HEK293 (cell line): ENCODE measurements at regions not wholly inside any gene's neighbourhood (a gene's known extent, or its start where the extent isn't known, plus 50 kb on each side); places are given as distances from the start of the nearest gene placed in this dataset.

Experiments
- CTCF ChIA-PET: fragments of 350-600 bp; formaldehyde crosslinking; extraction: SDS; loops from one replicate; lab custom pipeline; 2021; ENCODE audit warnings: antibody characterized with exemption; lab: Yijun Ruan, JAX
- POLR2A ChIA-PET: fragments of 300-600 bp; formaldehyde crosslinking; extraction: SDS; loops from one replicate; lab custom pipeline; 2020; ENCODE audit warnings: antibody characterized with exemption, inconsistent platforms; lab: Yijun Ruan, JAX
- H3K27ac ChIP-seq: fragments of 200-500 bp; sonication (Bioruptor generic); 2 replicates; pipeline ENCODE4 v1.5.1; 2014; ENCODE audit warnings: low read depth, low read length, control low read depth, inconsistent platforms; ENCODE audit errors: extremely low read depth
- H3K36me3 ChIP-seq, 2 experiments: fragments of 200-500 bp in 1 of 2; sonication (Bioruptor generic) in 1 of 2; 1 replicate in 1 of 2; 2 replicates in 1 of 2; pipeline ENCODE4 v1.5.1; 2014 to 2017; ENCODE audit warnings: inconsistent platforms in 2 of 2, low read length in 2 of 2; ENCODE audit not compliant: control insufficient read depth in 2 of 2, insufficient read depth in 1 of 2
- H3K4me1 ChIP-seq: fragments of 200-500 bp; sonication (Bioruptor generic); 2 replicates; pipeline ENCODE4 v1.5.1; 2014; ENCODE audit warnings: mild to moderate bottlenecking, low read length, inconsistent platforms; ENCODE audit not compliant: control insufficient read depth, insufficient read depth
- H3K4me3 ChIP-seq: 2 replicates; pipeline ENCODE4 v1.5.1; 2011; ENCODE audit warnings: low read depth, mild to moderate bottlenecking, control low read depth, low read length, moderate library complexity
- H3K9me3 ChIP-seq: fragments of 200-500 bp; sonication (Bioruptor generic); 2 replicates; pipeline ENCODE4 v1.5.1; 2014; ENCODE audit warnings: low read depth, low read length, inconsistent platforms; ENCODE audit not compliant: control insufficient read depth, insufficient read depth
- BCL11B ChIP-seq: fragments of 450-650 bp; formaldehyde crosslinking; IDR thresholded peaks from 2 replicates; pipeline ENCODE4 v1.5.1; 2016; ENCODE audit warnings: low read depth, missing biosample characterization, missing genetic modification characterization
- HOXA7 ChIP-seq: sonication (generic); formaldehyde crosslinking; IDR thresholded peaks from 2 replicates; pipeline ENCODE4 v1.8.1; 2022; ENCODE audit warnings: missing genetic modification reagents, borderline replicate concordance
- HOXC10 ChIP-seq: sonication (generic); formaldehyde crosslinking; IDR thresholded peaks from 2 replicates; pipeline ENCODE4 v1.8.1; 2023; ENCODE audit warnings: mild to moderate bottlenecking, missing genetic modification reagents
- YY1 ChIP-seq: fragments of 450-650 bp; formaldehyde crosslinking; IDR thresholded peaks from 2 replicates; pipeline ENCODE4 v1.5.1; 2018; ENCODE audit warnings: missing biosample characterization, missing genetic modification characterization
- ZBTB48 ChIP-seq: fragments of 450-650 bp; formaldehyde crosslinking; IDR thresholded peaks from 2 replicates; pipeline ENCODE4 v1.5.1; 2016; ENCODE audit warnings: missing biosample characterization, missing genetic modification characterization
- ZNF23 ChIP-seq: fragments of 450-650 bp; formaldehyde crosslinking; IDR thresholded peaks from 2 replicates; pipeline ENCODE4 v1.5.1; 2016; ENCODE audit warnings: missing biosample characterization, missing genetic modification characterization, borderline replicate concordance
- ZNF324 ChIP-seq: fragments of 450-650 bp; formaldehyde crosslinking; IDR thresholded peaks from 2 replicates; pipeline ENCODE4 v1.5.1; 2016; ENCODE audit warnings: missing biosample characterization, missing genetic modification characterization
- ZNF341 ChIP-seq: fragments of 450-650 bp; formaldehyde crosslinking; IDR thresholded peaks from 2 replicates; pipeline ENCODE4; 2016; ENCODE audit warnings: low read depth, missing biosample characterization, missing genetic modification characterization
- ZNF366 ChIP-seq: fragments of 450-650 bp; formaldehyde crosslinking; conservative IDR thresholded peaks from 2 replicates; pipeline ENCODE4 v1.5.1; 2016; ENCODE audit warnings: missing biosample characterization, missing genetic modification characterization
- ZNF404 ChIP-seq: fragments of 450-650 bp; formaldehyde crosslinking; IDR thresholded peaks from 2 replicates; pipeline ENCODE4 v1.5.1; 2017; ENCODE audit warnings: missing biosample characterization, missing genetic modification characterization
- ZNF423 ChIP-seq: fragments of 450-650 bp; formaldehyde crosslinking; IDR thresholded peaks from 2 replicates; pipeline ENCODE4 v1.5.1; 2016; ENCODE audit warnings: missing biosample characterization, missing genetic modification characterization
- ZNF629 ChIP-seq: fragments of 450-650 bp; formaldehyde crosslinking; IDR thresholded peaks from 2 replicates; pipeline ENCODE4 v1.5.1; 2017; ENCODE audit warnings: missing biosample characterization, missing genetic modification characterization
- ZNF658 ChIP-seq: fragments of 450-650 bp; formaldehyde crosslinking; IDR thresholded peaks from 2 replicates; pipeline ENCODE4; 2016; ENCODE audit warnings: missing biosample characterization, missing genetic modification characterization
- ZNF747 ChIP-seq: fragments of 450-650 bp; formaldehyde crosslinking; IDR thresholded peaks from 2 replicates; pipeline ENCODE4 v1.5.1; 2016; ENCODE audit warnings: missing biosample characterization, missing genetic modification characterization
- ZNF792 ChIP-seq: fragments of 450-650 bp; formaldehyde crosslinking; IDR thresholded peaks from 2 replicates; pipeline ENCODE4 v1.5.1; 2016; ENCODE audit warnings: missing biosample characterization, missing genetic modification characterization
- ZNF843 ChIP-seq: fragments of 450-650 bp; formaldehyde crosslinking; IDR thresholded peaks from 2 replicates; pipeline ENCODE4 v1.5.1; 2016; ENCODE audit warnings: missing biosample characterization, missing genetic modification characterization
- ZSCAN18 ChIP-seq: fragments of 450-650 bp; formaldehyde crosslinking; IDR thresholded peaks from 2 replicates; pipeline ENCODE4 v1.5.1; 2016; ENCODE audit warnings: missing biosample characterization, missing genetic modification characterization
- TF ChIP-seq, protein P1 (sequence below): fragments of 450-650 bp; formaldehyde crosslinking; IDR thresholded peaks from 2 replicates; pipeline ENCODE4 v1.5.1; 2016; ENCODE audit warnings: missing biosample characterization, missing genetic modification characterization
- TF ChIP-seq, protein P2 (sequence below): fragments of 450-650 bp; formaldehyde crosslinking; IDR thresholded peaks from 2 replicates; pipeline ENCODE4 v1.5.1; 2016; ENCODE audit warnings: missing biosample characterization, missing genetic modification characterization

- no peak for TF ChIP-seq YY1 (tag by site-specific recombination)
- no peak for TF ChIP-seq ZNF366 (tag by site-specific recombination)
- TF ChIP-seq ZBTB48 (tag by site-specific recombination), result no peak
- no peak for TF ChIP-seq ZNF792 (tag by site-specific recombination)
- no peak for TF ChIP-seq ZNF324
Observed at GRCh38 chr1:172832006-172832725, 173.3 kb downstream of the FASLG start (continued).

DNA sequence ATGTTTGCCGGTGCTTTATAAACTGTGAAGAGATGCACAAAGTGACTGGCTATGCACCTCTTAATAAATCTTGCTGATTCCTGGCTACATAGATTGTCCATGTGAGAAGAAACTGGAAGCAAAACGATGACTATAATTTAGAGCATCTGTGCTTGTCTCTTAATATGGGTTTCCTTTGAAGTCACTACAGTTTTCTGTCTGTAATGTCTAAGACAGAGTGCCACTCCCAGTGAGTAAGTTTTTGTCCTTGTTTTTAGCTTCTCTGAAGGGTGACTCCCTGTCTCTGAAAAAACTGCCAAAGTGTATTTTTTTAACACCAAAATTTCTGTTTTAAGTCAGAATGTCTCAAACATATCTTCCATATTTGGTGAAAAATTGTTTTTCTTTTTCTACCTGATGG, 175.1 kb downstream of the FASLG start:
- Histone ChIP-seq H3K9me3 (no peaks in the 10 kb centered on the region), H3K4me1 (no peaks in the 10 kb centered on the region), H3K4me3 (no peak overlapping the region), H3K27ac (no peak overlapping the region), H3K36me3 (no peaks in the 10 kb centered on the region)
- ChIA-PET POLR2A (no interaction called here), CTCF (no interaction called here)
- TF ChIP-seq ZNF629 (tag by site-specific recombination), result no peak
- TF ChIP-seq, protein P1, sequence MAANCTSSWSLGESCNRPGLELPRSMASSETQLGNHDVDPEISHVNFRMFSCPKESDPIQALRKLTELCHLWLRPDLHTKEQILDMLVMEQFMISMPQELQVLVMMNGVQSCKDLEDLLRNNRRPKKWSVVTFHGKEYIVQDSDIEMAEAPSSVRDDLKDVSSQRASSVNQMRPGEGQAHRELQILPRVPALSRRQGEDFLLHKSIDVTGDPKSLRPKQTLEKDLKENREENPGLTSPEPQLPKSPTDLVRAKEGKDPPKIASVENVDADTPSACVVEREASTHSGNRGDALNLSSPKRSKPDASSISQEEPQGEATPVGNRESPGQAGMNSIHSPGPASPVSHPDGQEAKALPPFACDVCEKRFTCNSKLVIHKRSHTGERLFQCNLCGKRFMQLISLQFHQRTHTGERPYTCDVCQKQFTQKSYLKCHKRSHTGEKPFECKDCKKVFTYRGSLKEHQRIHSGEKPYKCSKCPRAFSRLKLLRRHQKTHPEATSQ (tag by site-specific recombination), result no peak
- TF ChIP-seq, protein P2, sequence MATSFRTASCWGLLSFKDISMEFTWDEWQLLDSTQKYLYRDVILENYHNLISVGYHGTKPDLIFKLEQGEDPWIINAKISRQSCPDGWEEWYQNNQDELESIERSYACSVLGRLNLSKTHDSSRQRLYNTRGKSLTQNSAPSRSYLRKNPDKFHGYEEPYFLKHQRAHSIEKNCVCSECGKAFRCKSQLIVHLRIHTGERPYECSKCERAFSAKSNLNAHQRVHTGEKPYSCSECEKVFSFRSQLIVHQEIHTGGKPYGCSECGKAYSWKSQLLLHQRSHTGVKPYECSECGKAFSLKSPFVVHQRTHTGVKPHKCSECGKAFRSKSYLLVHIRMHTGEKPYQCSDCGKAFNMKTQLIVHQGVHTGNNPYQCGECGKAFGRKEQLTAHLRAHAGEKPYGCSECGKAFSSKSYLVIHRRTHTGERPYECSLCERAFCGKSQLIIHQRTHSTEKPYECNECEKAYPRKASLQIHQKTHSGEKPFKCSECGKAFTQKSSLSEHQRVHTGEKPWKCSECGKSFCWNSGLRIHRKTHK, result no peak

GRCh38 chr1:172834609-172835008, 175.7 kb downstream of the FASLG start:
- no peak for TF ChIP-seq ZNF843 (tag by site-specific recombination)
- no peak for TF ChIP-seq BCL11B (tag by site-specific recombination)
- TF ChIP-seq ZNF423 (tag by site-specific recombination), result no peak
- no peak for TF ChIP-seq ZSCAN18
- no peak for TF ChIP-seq HOXC10 (CRISPR knock-in tag)
- TF ChIP-seq ZNF747, result no peak
- TF ChIP-seq ZNF404, result no peak
- no peaks in the 10 kb centered on the region for H3K4me1 ChIP-seq
- CTCF ChIA-PET, result interaction anchor here (2.1 kb wide), 1 partner anchor 8 kb away, joined by 11 read pairs; no protein-coding TSS in a partner anchor

GRCh38 chr1:172835834-172836233, 176.9 kb downstream of the FASLG start:
- H3K4me3 ChIP-seq, result no peak overlapping the region
- no peaks in the 10 kb centered on the region for H3K36me3 ChIP-seq
- TF ChIP-seq HOXA7, result no peak
- TF ChIP-seq ZNF341 (tag by site-specific recombination), result no peak
- TF ChIP-seq ZNF23 (tag by site-specific recombination), result no peak
- TF ChIP-seq ZNF658 (tag by site-specific recombination), result no peak
- H3K4me1 ChIP-seq, result no peaks in the 10 kb centered on the region
- ChIA-PET POLR2A (no interaction called here), CTCF (interaction anchor here (0.6 to 2.1 kb wide), 3 partner anchors 9 to 413 kb away, joined by 3 to 11 read pairs (median 3); no protein-coding TSS in a partner anchor)
- no peak overlapping the region for H3K27ac ChIP-seq
- H3K9me3 ChIP-seq, result no peaks in the 10 kb centered on the region

More at GRCh38 chr1:172834609-172835008, 175.7 kb downstream of the FASLG start:
- no peak overlapping the region for H3K27ac ChIP-seq
- no peaks in the 10 kb centered on the region for H3K9me3 ChIP-seq
- POLR2A ChIA-PET, result no interaction called here
- no peak overlapping the region for H3K4me3 ChIP-seq
- H3K36me3 ChIP-seq, result no peaks in the 10 kb centered on the region
